ENCODE measurements at regions not wholly inside any gene's neighbourhood (a gene's known extent, or its start where the extent isn't known, plus 50 kb on each side); places are given as distances from the start of the nearest gene placed in this dataset.

GRCh38 chr10:90347239-90347638, 510.6 kb downstream of the HTR7 start:
- Histone ChIP-seq H3K4me3 (ENCODE audit: control insufficient read depth in 2 of 3, extremely low read depth in 1 of 3, insufficient read depth in 2 of 3, low read depth in 1 of 3, low read length in 3 of 3) (no peak overlapping the region), H3K9me1 (ENCODE audit: control insufficient read depth, extremely low read depth, insufficient read depth, low read length) (no peaks in the 10 kb centered on the region), H3K27me3 (ENCODE audit: control insufficient read depth, extremely low read depth, insufficient read depth, low read length) (no peaks in the 10 kb centered on the region), H3K79me2 (ENCODE audit: control insufficient read depth, insufficient read depth, low read length) (no peaks in the 10 kb centered on the region), H4K20me1 (ENCODE audit: control insufficient read depth, extremely low read depth, insufficient read depth, low read length) (no peaks in the 10 kb centered on the region), H3K4me2 (ENCODE audit: control insufficient read depth, extremely low read depth, insufficient read depth, low read depth, low read length) (no peak overlapping the region), H2AFZ (ENCODE audit: control insufficient read depth, low read length) (no peak overlapping the region), H3K27ac (ENCODE audit: control insufficient read depth, insufficient read depth, low read length) (no peak overlapping the region), H3K9me3 (ENCODE audit: control insufficient read depth, low read depth, low read length) (no peaks in the 10 kb centered on the region), H3K36me3 (ENCODE audit: control insufficient read depth in 2 of 2, extremely low read depth in 1 of 2, insufficient read depth in 2 of 2, low read length in 2 of 2) (no peaks in the 10 kb centered on the region), H3K4me1 (ENCODE audit: control insufficient read depth, extremely low read depth, insufficient read depth, low read length) (peaks cover 4% of the 10 kb centered on the region), H3K9ac (ENCODE audit: control insufficient read depth, extremely low read depth, insufficient read depth, low read length) (no peak overlapping the region)
- TF ChIP-seq CTCF (optimal IDR thresholded peaks at IDR 0.05 in 1 of 3, IDR thresholded peaks at IDR 0.05 in 1 of 3, conservative IDR thresholded peaks at IDR 0.05 in 1 of 3; ENCODE audit: extremely low read depth in 1 of 3, insufficient read depth in 2 of 3, low read length in 3 of 3) (no peak), EZH2 (IDR thresholded peaks at IDR 0.05; ENCODE audit: low read length) (no peak)
- dilution Hi-C loops (cut with MboI; ENCODE audit: extremely low pct_ligation_motif_present, low sequenced_read_pairs) = no loop called here
- DNase-seq (ENCODE audit: low read depth, low spot score) = no peak
- no peak for FAIRE-seq

GRCh38 chr10:90350122-90350521, 507.7 kb downstream of the HTR7 start:
- DNase-seq (ENCODE audit: low read depth, low spot score) (no peak), FAIRE-seq (no peak)
- Histone ChIP-seq H2AFZ (ENCODE audit: control insufficient read depth, low read length) (no peak overlapping the region), H3K79me2 (ENCODE audit: control insufficient read depth, insufficient read depth, low read length) (no peaks in the 10 kb centered on the region), H3K36me3 (ENCODE audit: control insufficient read depth in 2 of 2, extremely low read depth in 1 of 2, insufficient read depth in 2 of 2, low read length in 2 of 2) (no peaks in the 10 kb centered on the region), H3K9me1 (ENCODE audit: control insufficient read depth, extremely low read depth, insufficient read depth, low read length) (no peaks in the 10 kb centered on the region), H3K27ac (ENCODE audit: control insufficient read depth, insufficient read depth, low read length) (no peak overlapping the region), H4K20me1 (ENCODE audit: control insufficient read depth, extremely low read depth, insufficient read depth, low read length) (no peaks in the 10 kb centered on the region), H3K4me3 (ENCODE audit: control insufficient read depth in 2 of 3, extremely low read depth in 1 of 3, insufficient read depth in 2 of 3, low read depth in 1 of 3, low read length in 3 of 3) (no peak overlapping the region), H3K9me3 (ENCODE audit: control insufficient read depth, low read depth, low read length) (no peaks in the 10 kb centered on the region), H3K4me2 (ENCODE audit: control insufficient read depth, extremely low read depth, insufficient read depth, low read depth, low read length) (no peak overlapping the region), H3K4me1 (ENCODE audit: control insufficient read depth, extremely low read depth, insufficient read depth, low read length) (peaks cover 4% of the 10 kb centered on the region), H3K27me3 (ENCODE audit: control insufficient read depth, extremely low read depth, insufficient read depth, low read length) (no peaks in the 10 kb centered on the region), H3K9ac (ENCODE audit: control insufficient read depth, extremely low read depth, insufficient read depth, low read length) (no peak overlapping the region)
- dilution Hi-C loops (cut with MboI; ENCODE audit: extremely low pct_ligation_motif_present, low sequenced_read_pairs) = no loop called here
- TF ChIP-seq CTCF (optimal IDR thresholded peaks at IDR 0.05 in 1 of 3, IDR thresholded peaks at IDR 0.05 in 1 of 3, conservative IDR thresholded peaks at IDR 0.05 in 1 of 3; ENCODE audit: extremely low read depth in 1 of 3, insufficient read depth in 2 of 3, low read length in 3 of 3) (no peak), EZH2 (IDR thresholded peaks at IDR 0.05; ENCODE audit: low read length) (no peak)
